ENCODE measurements at regions not wholly inside any gene's neighbourhood (a gene's known extent, or its start where the extent isn't known, plus 50 kb on each side); places are given as distances from the start of the nearest gene placed in this dataset.

- BruUV-seq (replicated peaks): no TSS peak
- Histone ChIP-seq H3K79me2 (ENCODE audit: control insufficient read depth, insufficient read depth, low read length) (no peaks in the 10 kb centered on the region), H3K27ac (ENCODE audit: insufficient read depth, low read depth, low read length) (no peak overlapping the region), H4K20me1 (replicated peaks; ENCODE audit: control insufficient read depth, extremely low read depth, insufficient read depth, low read length) (no peaks in the 10 kb centered on the region), H3K4me2 (ENCODE audit: insufficient read depth, low read length) (no peak overlapping the region), H2AFZ (ENCODE audit: low read depth, low read length) (no peak overlapping the region), H3K4me1 (ENCODE audit: control insufficient read depth, extremely low read depth, insufficient read depth, low read length) (no peaks in the 10 kb centered on the region), H3K36me3 (ENCODE audit: control insufficient read depth in 2 of 2, extremely low read depth in 1 of 2, insufficient read depth in 2 of 2, low read length in 2 of 2) (no peaks in the 10 kb centered on the region), H3K4me3 (replicated peaks in 1 of 3; ENCODE audit: insufficient read depth in 1 of 3, low read depth in 1 of 3, low read length in 3 of 3) (no peak overlapping the region), H3K9me1 (replicated peaks; ENCODE audit: control insufficient read depth, extremely low read depth, insufficient read depth, low read length) (no peaks in the 10 kb centered on the region), H3K27me3 (ENCODE audit: control insufficient read depth in 2 of 2, insufficient read depth in 2 of 2, low read length in 2 of 2) (no peaks in the 10 kb centered on the region), H3K9ac (replicated peaks; ENCODE audit: extremely low read depth, insufficient read depth, low read length) (no peak overlapping the region), H3K9me3 (replicated peaks; ENCODE audit: control insufficient read depth, insufficient read depth, low read length) (no peaks in the 10 kb centered on the region)
- dilution Hi-C loops (cut with MboI; ENCODE audit: extremely low pct_ligation_motif_present, low sequenced_read_pairs) (no loop called here), intact Hi-C loops (cut with micrococcal nuclease) (no loop called here)
- FAIRE-seq (no peak), DNase-seq (ENCODE audit: low read depth, low spot score) (no peak)
- no peak for TF ChIP-seq POLR2A (IDR thresholded peaks at IDR 0.05; ENCODE audit: low read depth, low read length)
- no peak for TF ChIP-seq JUN (IDR thresholded peaks at IDR 0.05; ENCODE audit: borderline replicate concordance, insufficient read depth, insufficient read length, low read depth)
- TF ChIP-seq POLR2AphosphoS5 (IDR thresholded peaks at IDR 0.05; ENCODE audit: insufficient read depth, low read depth, low read length): no peak
- no peak for TF ChIP-seq FOS (IDR thresholded peaks at IDR 0.05; ENCODE audit: borderline replicate concordance, insufficient read depth, low read length)
- TF ChIP-seq CTCF (IDR thresholded peaks at IDR 0.05; ENCODE audit: extremely low read depth in 1 of 2, insufficient read depth in 1 of 2, low read depth in 1 of 2, low read length in 2 of 2): no peak
- TF ChIP-seq MYC (IDR thresholded peaks at IDR 0.05; ENCODE audit: low read depth, low read length): no peak
- no peak for TF ChIP-seq GATA2 (IDR thresholded peaks at IDR 0.05; ENCODE audit: insufficient read depth, insufficient read length, low read depth, low read length)
- TF ChIP-seq MAX (IDR thresholded peaks at IDR 0.05; ENCODE audit: insufficient read depth, insufficient read length): no peak
- TF ChIP-seq EZH2 (IDR thresholded peaks at IDR 0.05; ENCODE audit: borderline replicate concordance, low read depth, low read length, severe bottlenecking): no peak
- ChIA-PET POLR2A (no interaction called here), CTCF (no interaction called here)
Observed at GRCh38 chr4:77493829-77494551, 111.6 kb upstream of the CXCL13 start.

Measured in endothelial cell of umbilical vein (primary cell).